Cardiac muscle cell (in vitro differentiated cells and primary cell): ENCODE measurements at regions not wholly inside any gene's neighbourhood (a gene's known extent, or its start where the extent isn't known, plus 50 kb on each side); places are given as distances from the start of the nearest gene placed in this dataset.

ENCODE experiments used
- DNase-seq, 2 donors: peaks; one replicate each; pipeline versions ENCODE4 v3.0.0 to v3.0.0-alpha.2; 2010 to 2017; ENCODE audit warnings: low read depth in 1 of 2, low spot score in 1 of 2
- H3K27ac ChIP-seq: fragments of 200-600 bp; sonication (generic); 2 replicates; pipeline ENCODE4 v1.5.1; 2016
- H3K27me3 ChIP-seq: fragments of 200-600 bp; sonication (generic); 2 replicates; pipeline ENCODE4 v1.6.0; 2016; ENCODE audit warnings: control low read depth
- H3K36me3 ChIP-seq: fragments of 200-600 bp; sonication (generic); 2 replicates; pipeline ENCODE4 v1.5.1; 2016; ENCODE audit warnings: control low read depth
- H3K4me1 ChIP-seq: fragments of 200-600 bp; sonication (generic); 2 replicates; pipeline ENCODE4 v1.8.1; 2017; ENCODE audit warnings: low read depth, mild to moderate bottlenecking, mixed run types
- H3K4me3 ChIP-seq: fragments of 200-600 bp; sonication (generic); 2 replicates; pipeline ENCODE4 v1.5.1; 2016; ENCODE audit warnings: mild to moderate bottlenecking
- H3K9me3 ChIP-seq: fragments of 200-600 bp; sonication (generic); 2 replicates; pipeline ENCODE4 v1.5.1; 2017; ENCODE audit warnings: low read depth, mild to moderate bottlenecking, control low read depth
- TF ChIP-seq, protein P1 (sequence below): IDR thresholded peaks from 2 replicates; pipeline ENCODE4 v1.5.1; 2012; ENCODE audit warnings: low read depth, mild to moderate bottlenecking, low read length

DNA sequence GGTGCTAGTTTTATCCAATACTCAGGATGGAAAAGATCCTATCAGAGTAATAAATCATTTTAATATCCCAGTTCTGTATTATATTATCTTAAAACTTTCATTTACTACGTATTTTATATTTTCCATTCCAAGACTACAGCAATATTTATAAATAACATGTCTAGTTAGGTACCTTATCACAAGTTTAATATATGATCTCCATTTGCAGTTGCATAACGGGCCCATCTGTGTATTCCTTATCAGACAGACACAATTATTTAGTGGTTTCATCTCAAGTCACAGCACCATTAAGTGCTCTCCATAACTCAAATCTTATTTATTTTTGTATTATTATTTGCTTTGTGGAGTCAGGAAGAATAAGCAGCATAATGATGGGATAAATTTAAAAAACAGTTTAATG lies 333.9 kb downstream of the SH2D1A start:
- Histone ChIP-seq H3K4me3 (no peak overlapping the region), H3K27me3 (no peaks in the 10 kb centered on the region), H3K4me1 (no peaks in the 10 kb centered on the region), H3K9me3 (no peaks in the 10 kb centered on the region), H3K36me3 (no peaks in the 10 kb centered on the region), H3K27ac (no peak overlapping the region)
- DNase-seq: no peak
- TF ChIP-seq, protein P1, sequence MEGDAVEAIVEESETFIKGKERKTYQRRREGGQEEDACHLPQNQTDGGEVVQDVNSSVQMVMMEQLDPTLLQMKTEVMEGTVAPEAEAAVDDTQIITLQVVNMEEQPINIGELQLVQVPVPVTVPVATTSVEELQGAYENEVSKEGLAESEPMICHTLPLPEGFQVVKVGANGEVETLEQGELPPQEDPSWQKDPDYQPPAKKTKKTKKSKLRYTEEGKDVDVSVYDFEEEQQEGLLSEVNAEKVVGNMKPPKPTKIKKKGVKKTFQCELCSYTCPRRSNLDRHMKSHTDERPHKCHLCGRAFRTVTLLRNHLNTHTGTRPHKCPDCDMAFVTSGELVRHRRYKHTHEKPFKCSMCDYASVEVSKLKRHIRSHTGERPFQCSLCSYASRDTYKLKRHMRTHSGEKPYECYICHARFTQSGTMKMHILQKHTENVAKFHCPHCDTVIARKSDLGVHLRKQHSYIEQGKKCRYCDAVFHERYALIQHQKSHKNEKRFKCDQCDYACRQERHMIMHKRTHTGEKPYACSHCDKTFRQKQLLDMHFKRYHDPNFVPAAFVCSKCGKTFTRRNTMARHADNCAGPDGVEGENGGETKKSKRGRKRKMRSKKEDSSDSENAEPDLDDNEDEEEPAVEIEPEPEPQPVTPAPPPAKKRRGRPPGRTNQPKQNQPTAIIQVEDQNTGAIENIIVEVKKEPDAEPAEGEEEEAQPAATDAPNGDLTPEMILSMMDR: no peak

DNA sequence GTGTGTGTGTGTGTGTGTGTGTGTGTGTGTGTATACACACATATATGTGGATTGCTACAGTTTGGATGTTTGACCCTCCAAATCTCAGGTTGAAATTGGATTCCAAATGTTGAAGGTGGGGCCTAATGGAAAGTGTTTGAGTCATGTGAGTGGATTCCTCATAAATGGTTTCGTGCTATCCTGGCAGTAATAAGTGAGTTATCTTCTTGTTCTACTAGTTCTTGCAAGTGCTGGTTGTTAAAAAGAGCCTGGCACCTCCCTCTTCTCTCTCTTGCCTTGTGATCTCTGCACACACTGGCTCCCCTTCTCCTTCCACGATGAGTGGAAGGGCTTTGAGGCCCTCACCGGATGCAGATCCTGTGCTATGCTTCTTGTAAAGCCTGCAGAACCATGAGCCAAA lies 344.1 kb downstream of the SH2D1A start:
- Histone ChIP-seq H3K36me3 (no peaks in the 10 kb centered on the region), H3K27ac (no peak overlapping the region), H3K9me3 (no peaks in the 10 kb centered on the region), H3K4me1 (no peaks in the 10 kb centered on the region), H3K27me3 (no peaks in the 10 kb centered on the region), H3K4me3 (no peak overlapping the region)
- TF ChIP-seq, protein P1: no peak
- no peak for DNase-seq

DNA sequence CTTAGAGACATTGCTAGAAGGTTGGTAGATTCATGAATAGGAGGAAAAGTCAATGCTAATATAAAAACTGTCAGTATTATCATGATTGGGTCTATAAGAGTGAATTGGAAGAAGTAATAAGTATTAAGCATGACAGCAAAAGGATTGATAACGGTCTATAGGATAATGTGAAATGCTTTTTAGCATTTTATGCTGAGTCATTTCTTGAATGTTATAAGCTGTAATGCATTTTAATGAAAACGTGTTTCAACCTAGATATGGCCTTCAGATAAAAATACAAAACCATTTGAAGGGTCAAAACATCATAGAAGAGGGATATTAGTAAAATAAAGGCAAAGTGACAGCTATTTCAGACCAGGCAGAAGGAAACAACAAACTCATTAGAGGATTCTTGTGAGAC lies 353.5 kb downstream of the SH2D1A start:
- no peaks in the 10 kb centered on the region for H3K27me3 ChIP-seq
- DNase-seq: no peak
- H3K4me1 ChIP-seq: no peaks in the 10 kb centered on the region
- no peak overlapping the region for H3K27ac ChIP-seq
- no peaks in the 10 kb centered on the region for H3K9me3 ChIP-seq
- TF ChIP-seq, protein P1: no peak
- no peak overlapping the region for H3K4me3 ChIP-seq
- no peaks in the 10 kb centered on the region for H3K36me3 ChIP-seq

DNA sequence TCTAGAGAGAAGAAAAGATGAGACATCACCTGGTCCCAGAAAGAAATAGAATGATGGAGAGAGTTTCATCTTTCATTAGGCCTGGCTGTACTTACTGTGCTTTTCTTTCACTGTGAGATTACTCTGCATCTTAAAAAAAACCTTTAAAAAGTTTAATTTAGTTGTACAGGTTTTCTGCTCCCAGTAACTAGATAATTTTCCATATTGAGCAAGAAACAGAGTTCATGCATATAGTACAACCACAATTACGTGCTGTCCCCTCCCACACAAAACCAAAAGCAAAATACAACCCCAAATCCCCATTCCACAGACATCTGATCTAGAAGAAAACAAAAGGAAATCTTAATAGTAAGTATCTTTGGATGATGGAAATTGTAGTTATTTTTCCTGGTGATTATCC lies 371.2 kb downstream of the SH2D1A start:
- Histone ChIP-seq H3K4me1 (no peaks in the 10 kb centered on the region), H3K27ac (no peak overlapping the region), H3K4me3 (no peak overlapping the region), H3K9me3 (no peaks in the 10 kb centered on the region), H3K27me3 (no peaks in the 10 kb centered on the region), H3K36me3 (no peaks in the 10 kb centered on the region)
- no peak for DNase-seq
- TF ChIP-seq, protein P1: no peak

DNA sequence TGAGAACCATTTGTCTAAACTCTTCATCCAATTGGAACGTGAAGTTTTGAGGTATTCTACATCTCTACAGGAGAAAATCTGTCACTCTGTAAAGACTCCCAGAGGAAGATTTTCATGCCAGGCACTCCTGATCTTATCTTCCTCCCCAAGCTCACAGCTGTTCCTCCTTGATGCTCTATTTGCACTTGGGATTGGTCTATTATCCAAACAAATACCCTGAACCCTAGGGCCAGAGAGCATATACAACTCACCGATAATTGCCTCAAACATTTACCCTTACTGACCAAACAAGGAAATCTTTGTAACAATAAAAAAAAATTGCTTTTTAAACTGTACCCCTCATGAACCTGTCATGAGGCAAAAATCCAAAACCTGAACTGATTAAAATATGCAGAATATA lies 372.7 kb downstream of the SH2D1A start:
- Histone ChIP-seq H3K27me3 (no peaks in the 10 kb centered on the region), H3K9me3 (no peaks in the 10 kb centered on the region), H3K4me1 (no peaks in the 10 kb centered on the region), H3K27ac (no peak overlapping the region), H3K36me3 (no peaks in the 10 kb centered on the region), H3K4me3 (no peak overlapping the region)
- TF ChIP-seq, protein P1: no peak
- no peak for DNase-seq

DNA sequence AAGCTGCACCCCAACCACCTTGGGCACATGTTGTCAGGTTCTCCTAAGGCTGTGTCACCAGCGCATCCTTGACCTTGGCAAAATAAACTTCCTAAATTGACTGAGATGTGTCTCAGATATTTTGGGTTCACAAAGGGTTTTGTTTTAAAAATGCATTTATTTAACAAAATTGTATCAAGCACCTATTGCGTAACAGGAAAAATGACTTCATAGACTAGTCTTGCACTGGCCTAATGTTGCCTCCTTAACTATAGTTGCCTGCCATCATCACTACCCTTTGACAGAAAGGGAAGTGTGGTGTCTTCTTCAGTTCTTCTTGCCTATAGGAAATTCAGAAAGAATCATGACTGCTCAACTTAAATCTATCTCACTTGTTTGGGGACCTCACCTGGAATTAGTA lies 374.2 kb downstream of the SH2D1A start:
- Histone ChIP-seq H3K36me3 (no peaks in the 10 kb centered on the region), H3K9me3 (no peaks in the 10 kb centered on the region), H3K27me3 (no peaks in the 10 kb centered on the region), H3K27ac (no peak overlapping the region), H3K4me3 (no peak overlapping the region), H3K4me1 (no peaks in the 10 kb centered on the region)
- TF ChIP-seq, protein P1: no peak
- DNase-seq: no peak
